IPS-NIHi11 (cell line): ENCODE measurements at regions not wholly inside any gene's neighbourhood (a gene's known extent, or its start where the extent isn't known, plus 50 kb on each side); places are given as distances from the start of the nearest gene placed in this dataset.

Experiments
- DNase-seq: peaks from one replicate; pipeline ENCODE4 v3.0.0; 2012; ENCODE audit warnings: mixed read lengths, low spot score

DNA sequence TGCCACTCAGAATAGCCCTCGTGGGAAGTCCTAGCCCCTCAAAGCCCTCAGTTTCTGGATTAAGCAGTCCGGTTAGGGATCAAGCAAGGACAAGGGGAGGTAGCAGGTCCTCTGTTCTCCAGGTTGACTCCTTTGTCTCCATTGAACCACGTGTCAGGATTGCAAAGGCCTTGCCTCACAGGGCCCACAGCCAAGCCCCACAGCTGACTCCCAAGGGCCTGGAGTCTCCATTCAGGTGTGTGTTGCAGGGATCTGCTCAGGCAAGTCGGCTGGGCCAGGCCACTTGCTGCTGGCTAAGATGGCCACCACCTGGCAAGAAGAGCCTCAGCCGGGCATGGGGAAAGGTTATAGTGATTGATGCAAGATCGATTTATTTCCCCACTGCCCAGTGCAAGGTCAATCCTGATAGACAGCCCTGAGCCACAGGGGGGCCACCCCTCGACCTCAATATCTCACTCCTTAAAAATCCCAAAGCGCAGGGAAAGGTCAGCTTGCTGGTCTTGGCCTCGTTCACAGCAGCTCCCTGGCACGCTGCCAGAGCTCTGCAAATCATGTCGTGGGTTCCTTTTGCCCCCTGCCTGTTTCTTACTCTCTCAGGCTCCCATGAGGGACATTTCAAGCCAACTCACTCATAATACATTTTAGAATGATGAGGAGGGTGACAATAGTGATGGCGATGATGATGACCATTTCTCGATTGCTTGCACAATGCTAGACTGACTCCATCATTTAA, 75.9 kb downstream of the EDN3 start:
- DNase-seq, result no peak

DNA sequence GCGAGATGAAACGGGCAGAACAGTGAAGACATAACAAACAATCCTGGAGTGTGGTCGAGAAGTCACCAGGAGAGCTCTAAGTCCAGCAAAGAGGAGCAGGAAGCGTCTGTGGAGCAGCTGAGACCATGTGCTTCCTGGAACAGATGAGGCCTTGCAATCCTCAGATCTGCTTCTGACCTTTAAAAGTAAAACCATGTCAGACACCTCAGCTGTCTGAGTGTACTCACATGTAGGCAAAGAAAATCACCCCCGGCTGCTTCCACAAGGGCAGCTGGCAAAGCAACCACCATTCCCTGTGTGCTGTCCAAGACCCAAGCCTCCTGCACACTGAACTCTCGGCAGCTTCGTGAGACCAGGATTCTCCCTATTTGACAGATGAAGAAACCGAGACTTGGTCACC, 76.6 kb downstream of the EDN3 start:
- DNase-seq, result no peak

DNA sequence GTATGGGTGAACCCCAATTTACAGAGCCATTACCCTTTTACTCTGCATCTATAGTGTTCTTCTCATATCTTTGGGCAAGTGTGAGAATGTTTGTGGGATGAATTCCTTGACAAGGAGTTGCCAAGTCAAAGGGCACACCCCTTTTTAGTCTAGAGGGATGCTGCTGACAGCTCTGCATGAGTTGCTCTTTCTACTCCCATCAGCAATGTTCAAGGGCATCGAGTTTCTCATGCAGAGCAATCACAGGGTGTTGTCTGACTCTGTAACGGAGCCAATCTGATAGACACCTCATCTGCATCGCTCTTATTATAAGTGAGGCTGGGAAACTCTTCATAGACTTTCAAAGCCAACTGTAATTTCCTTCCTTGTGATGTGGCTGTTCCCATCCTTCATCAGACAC, 77.4 kb downstream of the EDN3 start:
- no peak for DNase-seq

DNA sequence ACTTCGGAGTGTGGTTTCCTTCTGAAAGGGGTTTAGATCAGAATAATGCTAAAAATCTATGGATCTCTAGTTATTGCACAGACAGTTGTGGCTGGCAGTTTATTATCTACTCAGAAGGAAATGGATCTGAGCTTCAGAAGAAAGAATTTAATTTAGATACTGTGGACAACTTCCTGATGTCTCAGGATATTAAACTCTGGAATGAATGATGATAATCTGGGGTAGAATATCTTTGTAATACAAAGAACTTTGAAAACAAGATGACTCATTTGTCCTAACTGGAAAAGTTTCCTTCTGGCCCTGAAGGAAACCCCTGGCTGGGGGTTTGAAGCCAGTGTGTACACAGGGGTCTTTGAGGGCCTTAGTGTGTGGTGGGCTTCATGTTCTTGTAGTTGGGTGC, 78.0 kb downstream of the EDN3 start:
- DNase-seq, result no peak

DNA sequence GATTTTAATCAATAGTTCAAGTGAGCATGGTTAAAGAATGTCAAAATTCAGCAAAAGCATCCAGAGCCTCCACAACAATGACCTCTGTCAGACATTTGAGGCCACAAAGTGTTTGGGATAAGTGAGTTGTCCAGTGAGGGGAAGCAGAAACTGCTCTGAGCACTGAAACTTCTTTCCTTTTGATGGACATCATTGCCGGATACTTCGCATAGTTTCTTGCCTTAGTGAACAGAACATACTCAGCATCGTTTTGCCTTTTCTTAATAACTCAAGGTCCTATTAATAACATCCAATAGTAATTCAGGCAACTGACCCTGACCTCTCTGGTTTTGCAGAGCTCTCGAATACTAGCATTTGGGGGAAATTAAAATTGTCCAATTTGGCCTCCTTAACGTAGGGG, 78.6 kb downstream of the EDN3 start:
- DNase-seq, result no peak

DNA sequence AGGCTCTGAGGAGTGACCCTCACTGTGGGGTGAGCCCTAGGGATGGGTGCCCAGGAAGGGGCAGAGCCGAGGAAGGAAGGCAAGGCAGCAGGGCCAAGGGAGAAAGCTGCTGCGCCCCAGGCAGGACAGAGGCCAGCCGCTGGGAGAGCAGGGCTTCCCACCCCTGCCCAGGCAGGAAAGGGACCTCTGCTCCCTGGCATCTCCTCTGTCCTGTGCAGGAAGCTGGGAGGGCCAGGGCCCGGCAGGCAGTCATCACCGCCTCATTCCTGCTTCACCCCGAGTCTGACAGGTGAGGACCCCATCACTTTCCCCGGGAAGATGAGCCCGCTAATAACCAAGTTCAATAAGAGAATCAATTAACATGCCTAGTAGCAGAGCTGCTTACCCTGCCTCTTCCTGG, 81.3 kb downstream of the EDN3 start:
- DNase-seq, result no peak

DNA sequence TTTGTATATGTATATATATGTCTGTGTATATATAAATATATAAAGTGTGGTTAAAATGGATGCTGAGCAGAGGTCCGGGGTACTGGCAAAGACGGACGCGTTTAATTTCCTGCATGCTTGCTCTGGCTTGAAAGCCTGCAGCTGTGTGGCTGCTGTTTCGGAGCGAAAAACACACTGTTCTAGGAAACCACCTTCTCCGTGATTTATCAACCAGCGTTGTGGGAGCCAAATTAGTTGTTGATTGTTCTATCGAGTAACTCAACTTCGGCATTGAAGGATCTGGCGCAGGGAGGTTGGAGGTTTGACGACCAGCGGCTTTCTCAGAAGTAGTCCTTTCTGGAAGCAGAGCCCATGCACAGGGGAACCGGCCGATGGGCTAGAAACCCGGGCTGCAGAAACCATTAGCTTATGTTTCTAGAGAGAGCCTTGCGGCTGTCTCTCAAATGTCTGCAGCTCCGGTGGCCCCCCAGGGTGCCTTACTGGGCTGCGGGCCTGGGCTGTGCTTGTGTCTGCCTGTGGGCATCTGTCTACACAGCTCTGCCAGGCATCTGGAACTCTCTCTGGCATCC, 81.8 kb downstream of the EDN3 start:
- no peak for DNase-seq

DNA sequence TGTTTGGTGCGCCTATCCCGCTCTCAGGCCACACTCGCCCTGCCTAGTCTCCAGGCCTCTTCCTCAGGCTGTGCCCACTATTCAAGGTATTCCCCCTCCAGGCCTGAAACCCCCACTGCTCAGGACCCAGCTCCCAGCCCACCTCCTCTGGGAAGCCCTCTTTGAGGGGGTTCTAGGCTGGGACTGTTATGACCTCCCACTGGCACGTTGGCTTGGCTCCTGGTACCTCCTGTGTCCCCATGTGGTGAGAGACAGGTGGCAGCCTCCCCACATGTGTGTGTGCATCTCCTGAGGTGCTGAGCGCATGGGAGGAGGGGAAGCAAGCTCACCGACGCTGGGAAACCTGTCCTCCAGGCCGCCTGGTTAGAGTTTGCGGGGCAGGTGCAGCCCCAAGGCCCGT, 82.5 kb downstream of the EDN3 start:
- DNase-seq, result no peak

DNA sequence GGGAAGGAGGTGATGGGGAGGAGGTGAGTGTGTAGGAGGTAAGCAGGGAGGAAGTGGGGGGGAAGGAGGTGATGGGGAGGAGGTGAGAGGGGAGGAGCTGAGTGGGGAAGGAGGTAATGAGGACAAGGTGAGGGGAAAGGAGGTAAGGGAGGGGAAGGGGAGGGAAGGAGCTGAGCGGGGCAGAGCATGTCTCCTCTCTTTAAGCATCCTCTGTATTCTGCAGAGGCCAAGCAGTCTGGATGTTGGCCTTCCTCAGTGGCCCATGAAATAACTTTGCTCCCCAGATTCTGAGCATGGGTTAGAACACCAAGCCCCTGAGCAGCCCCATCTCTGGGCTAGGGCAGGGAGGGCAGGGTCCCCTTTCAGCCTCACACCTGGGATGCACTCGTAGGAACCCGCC, 84.6 kb downstream of the EDN3 start:
- DNase-seq, result no peak

DNA sequence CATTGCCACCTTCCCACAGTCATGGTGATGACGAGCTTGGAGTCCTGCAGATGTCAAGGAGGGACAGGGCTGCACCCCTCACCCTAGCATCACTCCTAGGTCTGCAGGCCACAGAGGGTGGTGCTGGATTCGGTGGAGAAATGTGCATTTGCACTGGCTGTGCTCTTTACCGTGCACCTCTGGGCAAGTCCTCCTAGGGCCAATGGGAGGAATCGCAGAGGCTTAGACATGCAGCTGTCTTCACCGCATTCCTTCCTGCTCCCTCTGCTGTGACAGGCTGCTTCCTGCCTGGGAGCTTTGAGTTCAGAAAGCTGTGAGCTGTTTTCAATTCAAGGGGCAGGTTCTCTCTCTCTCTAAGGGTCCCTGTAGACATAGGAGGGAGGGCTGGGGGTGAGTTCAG, 85.1 kb downstream of the EDN3 start:
- DNase-seq, result peak; percentile 63

DNA sequence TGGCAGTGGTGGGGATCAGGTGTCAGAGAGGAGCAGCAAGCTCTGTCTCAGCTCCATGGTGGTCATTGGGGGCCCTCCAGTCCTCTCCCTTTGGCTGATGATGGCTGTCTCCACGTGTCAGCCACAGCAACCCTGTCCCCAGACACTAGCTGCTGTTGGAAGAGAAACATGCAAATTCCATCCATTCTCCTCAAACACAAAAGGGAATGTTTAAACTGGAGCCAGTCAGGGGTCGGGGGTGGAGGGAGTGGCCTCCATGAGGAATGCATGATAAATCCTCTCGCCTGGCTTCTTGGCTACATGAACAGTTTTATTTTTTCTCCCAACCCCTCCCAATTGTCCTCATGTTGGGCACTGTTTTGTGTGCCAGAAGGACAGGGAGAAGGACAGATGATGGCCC, 86.4 kb downstream of the EDN3 start:
- DNase-seq, result peak; percentile 36

DNA sequence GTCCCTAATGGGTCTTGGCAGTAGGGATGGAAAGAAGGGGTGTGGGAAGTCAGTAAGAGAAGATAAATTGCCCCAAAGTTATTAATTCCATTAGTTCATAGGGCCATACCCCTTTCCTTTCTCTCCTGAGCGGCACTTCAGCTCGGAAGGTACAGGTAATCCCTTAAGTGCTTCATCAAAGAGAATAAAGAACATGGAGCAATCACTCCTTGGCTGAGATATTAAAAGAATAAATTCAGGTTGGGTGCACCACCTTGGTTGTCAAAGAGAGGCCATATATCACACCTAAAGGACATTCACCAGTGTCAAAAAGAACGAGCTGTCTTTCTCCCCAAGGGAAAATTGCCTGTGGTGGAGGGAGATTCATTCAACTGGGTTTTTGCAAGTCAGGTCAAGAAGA, 87.5 kb downstream of the EDN3 start:
- no peak for DNase-seq

DNA sequence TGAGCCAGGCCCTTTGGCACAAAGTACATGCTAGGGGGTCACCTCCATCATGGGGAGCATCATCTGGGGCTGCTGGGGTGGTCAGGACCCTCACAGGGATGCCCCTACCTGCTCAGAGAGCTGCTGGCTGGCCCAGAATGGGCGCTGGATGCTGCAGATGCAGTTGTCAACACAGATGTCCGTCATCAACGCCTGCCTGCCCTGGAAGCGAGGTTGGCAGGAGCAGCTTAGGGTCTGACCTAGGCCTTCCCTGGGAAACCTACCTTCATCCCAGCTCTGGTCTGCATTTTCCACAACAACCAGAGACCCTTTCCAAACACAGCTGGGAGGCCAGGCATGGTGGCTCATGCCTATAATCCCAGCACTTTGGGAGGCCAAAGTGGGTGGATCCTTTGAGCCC, 88.0 kb downstream of the EDN3 start:
- no peak for DNase-seq

DNA sequence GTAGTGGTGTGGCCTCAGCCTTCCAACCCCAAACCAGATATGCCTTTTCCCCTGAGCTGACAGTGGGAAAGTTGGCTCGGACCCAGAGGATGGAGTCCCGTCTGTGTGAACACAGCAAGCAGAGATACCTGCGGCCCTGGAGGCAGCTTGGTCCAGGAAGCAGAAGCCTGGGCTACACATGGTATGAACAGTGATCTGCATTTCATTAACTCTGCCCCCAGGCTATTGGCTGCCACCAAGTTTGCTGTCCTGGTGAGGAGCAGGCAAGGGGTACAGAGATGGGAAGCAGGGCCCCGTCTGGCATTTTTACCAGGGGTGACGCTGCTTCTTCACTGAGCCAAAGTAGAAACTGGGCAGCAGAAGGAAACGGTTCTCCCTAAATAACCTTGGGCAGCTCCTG, 90.0 kb downstream of the EDN3 start:
- DNase-seq, result no peak

DNA sequence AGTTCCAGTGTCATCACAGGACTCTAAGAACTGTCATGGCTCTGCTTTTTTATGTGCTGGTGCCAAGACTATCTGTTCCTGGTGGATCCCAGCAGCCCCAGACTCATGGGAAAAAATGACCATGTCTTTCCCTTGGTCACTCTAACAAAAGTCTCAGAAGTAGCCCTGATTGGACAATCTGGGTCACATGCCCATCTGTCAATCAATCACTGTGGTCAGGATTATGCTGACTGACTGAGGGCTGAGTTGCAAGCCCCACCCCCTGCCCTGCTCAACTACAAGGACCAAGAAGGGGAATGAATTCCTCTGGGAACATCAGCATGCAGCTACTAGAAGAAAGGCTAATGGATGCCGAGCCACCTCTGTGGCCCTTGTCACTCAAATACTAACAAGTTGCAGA, 91.6 kb downstream of the EDN3 start:
- peak; percentile 45 for DNase-seq

DNA sequence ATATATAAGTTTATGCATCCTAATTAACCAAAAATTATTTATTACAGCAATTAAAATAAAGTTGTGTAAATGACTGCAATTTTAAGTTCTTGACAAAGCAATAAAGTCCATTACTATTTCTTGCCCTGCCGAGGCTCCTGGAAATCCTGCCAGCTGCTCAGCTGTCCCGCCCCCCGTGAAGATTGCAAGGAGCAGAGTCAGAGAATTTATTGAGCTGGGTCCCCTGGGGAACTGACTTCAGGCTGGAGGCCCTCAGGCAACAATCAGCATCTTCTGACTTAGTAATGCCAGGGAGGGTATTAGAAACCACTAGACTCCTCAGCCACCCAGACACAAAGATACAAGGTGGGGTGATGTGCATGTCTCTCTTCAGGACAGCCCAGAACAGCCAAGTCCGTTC, 92.3 kb downstream of the EDN3 start:
- DNase-seq, result no peak

DNA sequence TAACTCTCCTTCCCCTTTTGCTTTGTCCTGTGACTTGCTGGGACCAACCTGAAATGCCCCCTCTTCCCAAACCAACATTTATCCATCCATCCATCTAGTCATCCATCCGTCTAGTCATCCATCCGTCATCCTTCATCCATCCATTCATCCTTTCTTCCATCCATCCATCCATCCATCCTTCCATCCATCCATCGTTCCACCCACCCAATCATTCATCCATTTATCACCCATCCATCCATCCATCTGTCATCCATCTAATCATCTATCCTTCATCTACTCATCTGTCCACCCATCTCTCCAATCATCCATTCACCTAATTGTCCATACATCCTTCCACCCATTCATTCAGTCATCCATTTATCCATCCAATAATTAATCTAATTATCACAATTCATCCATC, 92.7 kb downstream of the EDN3 start:
- no peak for DNase-seq

DNA sequence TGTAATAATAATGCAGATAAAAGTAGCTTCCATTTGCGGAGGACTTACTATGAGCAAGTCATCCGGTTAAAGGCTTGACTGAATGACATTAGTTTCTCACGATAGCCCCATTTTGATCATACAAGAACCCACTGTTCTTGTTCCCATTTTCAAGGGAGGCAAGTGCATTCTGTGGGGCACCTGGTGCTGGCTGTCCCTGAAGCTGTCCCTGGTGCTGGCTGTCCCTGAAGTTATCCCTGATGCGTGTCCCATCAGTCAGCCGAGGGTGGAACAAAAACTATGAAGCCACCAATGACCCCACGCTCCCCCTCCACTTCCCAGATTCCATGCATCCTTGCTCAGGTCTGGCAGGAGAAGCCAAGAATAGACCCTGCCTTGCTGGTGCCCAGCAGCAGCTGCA, 95.3 kb downstream of the EDN3 start:
- no peak for DNase-seq

DNA sequence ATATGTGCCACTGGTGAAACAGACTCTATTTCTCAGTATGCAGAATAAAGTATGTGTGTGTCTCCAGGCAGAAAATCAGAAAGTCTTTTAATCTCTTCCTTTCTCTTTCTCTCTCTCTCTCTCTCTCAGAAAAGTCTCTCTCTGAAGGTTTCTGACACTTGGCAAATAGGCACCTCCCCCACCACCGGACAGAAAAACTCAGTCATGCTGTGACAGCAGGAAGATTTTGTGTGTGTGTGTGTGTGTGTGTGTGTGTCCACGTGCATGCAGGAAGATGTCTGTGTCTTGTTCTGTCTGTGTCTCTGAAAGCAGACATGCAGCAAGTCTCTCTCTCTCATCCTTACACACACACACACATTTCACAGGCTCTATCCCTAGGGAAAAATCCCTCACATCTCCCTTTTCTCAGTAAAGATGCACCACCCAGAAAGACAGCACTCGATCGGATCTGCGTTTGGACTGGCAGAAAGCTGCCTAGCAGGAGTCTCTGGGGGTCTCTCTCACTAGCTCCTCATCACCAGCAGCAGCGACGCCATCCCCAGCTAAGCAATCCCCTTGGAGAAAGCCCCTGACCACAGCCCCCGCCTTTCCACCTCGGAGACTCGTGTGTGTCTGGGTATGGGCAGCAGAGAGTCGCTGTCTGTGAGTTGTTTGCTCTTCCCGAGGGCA, 98.3 kb downstream of the EDN3 start:
- DNase-seq, result no peak

DNA sequence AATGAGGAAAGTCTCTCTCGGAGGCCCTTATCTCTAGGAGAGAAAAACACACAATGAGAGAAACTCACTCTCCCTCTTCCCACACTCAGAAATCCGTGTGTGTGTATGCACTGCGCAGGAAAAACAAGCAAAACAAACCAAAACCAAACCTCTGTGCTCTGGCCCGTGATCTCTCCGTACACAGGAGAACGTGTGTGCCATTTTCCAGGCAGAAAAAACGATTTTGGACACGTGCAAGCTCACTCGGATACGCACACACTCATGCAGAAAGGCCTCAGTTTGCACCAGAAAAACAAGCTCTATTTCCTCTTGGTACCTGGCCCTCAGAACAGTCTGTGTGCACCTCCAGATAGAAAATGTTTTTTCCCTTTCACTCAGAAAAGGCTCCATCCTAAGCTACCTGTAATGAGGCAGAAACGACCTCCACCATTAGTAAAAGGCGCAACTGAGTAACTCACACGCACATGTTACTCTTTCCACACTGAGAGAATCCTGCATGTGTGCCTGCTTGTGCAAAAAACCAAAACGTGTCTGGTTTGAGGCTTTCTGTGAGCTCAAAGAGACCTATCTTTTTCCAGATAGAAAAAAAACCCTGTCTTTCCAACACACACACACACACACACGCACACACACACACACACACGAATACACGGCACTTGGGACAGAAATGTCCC, 99.2 kb downstream of the EDN3 start:
- DNase-seq, result no peak

DNA sequence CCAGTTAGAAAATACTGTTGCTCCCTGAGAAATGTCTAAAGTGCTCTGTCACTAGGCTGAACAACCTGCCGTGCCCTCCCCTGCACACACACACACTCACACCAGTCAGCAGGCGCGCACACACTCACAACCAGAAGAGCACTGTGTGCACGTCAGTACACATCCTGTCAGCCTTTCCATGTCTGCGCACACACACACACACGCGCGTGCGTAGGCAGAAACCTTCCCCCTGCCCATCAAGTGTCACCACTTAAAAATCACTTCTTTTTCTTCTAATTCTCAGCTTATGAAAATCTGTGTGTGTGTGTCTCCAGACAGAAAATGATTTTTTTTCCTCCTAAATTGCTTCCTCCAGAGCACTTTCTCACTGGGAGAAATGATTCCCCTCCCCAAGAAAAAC, 100.3 kb downstream of the EDN3 start:
- no peak for DNase-seq

DNA sequence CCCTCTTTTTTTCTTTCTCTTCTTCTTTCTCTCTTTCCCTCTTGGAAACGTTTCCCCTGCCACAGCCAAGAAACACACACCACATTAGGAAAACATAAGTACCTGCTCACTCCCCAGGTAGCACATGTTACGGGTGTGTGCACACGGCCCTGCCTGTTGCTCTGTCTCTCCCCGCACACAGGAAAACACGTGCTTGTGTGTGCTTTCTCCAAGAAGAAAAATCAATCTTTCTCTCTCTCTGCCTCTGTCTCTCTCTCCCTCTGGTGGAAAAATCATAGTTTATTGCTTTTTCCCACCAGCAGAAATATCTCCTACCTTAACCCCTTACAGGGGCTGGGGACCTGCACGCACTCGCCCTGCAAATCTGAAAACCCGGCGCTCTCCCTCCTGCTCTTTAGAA, 102.3 kb downstream of the EDN3 start:
- no peak for DNase-seq

DNA sequence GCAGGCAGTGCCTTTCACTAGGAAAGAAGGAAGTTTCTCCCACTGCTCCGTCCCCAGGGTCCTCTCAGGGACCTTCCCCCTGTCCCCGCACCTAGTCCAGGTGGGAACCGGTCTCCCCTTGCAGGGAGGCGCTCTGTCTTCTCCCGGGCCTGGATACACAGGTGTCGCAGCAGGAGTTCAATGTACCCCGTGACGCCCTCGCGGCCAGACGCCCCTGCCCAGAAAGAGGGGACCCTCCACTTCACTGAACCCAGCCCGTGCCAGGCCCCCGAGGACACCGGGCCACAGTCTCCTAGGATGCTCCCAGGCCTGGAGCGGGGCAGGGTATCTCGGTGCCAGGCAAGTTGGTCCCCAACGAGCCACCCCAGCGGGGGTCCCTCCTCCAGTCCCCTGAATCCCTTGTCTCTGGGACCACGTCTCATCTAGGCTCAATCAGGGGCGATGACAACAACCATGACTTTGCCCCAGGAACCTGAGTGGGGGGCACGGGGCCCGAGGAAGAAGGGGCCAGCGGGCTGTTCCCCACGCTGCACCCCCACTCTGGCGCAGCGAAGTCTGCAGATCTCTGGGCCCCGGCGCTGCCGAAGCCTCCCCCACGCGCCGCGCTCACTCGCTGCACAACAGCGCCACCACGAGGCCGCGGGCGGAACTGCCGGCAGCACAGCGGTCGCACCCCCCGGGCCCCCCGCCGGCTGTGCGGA, 103.0 kb downstream of the EDN3 start:
- DNase-seq, result peak; percentile 95
